ENCODE measurements at regions not wholly inside any gene's neighbourhood (a gene's known extent, or its start where the extent isn't known, plus 50 kb on each side); places are given as distances from the start of the nearest gene placed in this dataset.

- Histone ChIP-seq H3K14ac (ENCODE audit: insufficient read depth, low read length) (no peak overlapping the region), H3K56ac (ENCODE audit: insufficient read length, low read depth, low read length) (no peak overlapping the region), H3K79me1 (ENCODE audit: insufficient read depth, low read depth, low read length, poor library complexity, severe bottlenecking) (no peaks in the 10 kb centered on the region), H2AK5ac (ENCODE audit: insufficient read length, low read length) (no peak overlapping the region), H3K27me3 (ENCODE audit: insufficient read depth, low read length) (no peaks in the 10 kb centered on the region), H4K20me1 (ENCODE audit: control insufficient read depth, insufficient read depth, insufficient read length) (no peaks in the 10 kb centered on the region), H3K79me2 (ENCODE audit: insufficient read depth, low read length) (no peaks in the 10 kb centered on the region), H4K8ac (replicated peaks; ENCODE audit: insufficient read length, low read depth, low read length) (no peak overlapping the region), H3K23ac (ENCODE audit: insufficient read length, low read depth, low read length) (no peak overlapping the region), H3K9ac (ENCODE audit: extremely low read depth, insufficient read length, low read length) (no peak overlapping the region), H2BK120ac (ENCODE audit: low read depth, low read length, poor library complexity, severe bottlenecking) (no peak overlapping the region), H2AFZ (ENCODE audit: low read length) (no peak overlapping the region), H3K4me2 (ENCODE audit: insufficient read depth, insufficient read length, low read length) (no peak overlapping the region), H2BK12ac (ENCODE audit: insufficient read length, low read depth, low read length) (no peak overlapping the region), H4K5ac (ENCODE audit: insufficient read length, low read depth, low read length) (no peak overlapping the region), H2BK20ac (ENCODE audit: low read depth, low read length, poor library complexity, severe bottlenecking) (no peak overlapping the region), H2BK5ac (ENCODE audit: insufficient read length, low read length) (no peak overlapping the region), H4K91ac (ENCODE audit: insufficient read length, low read depth, low read length) (no peak overlapping the region), H3K18ac (ENCODE audit: insufficient read length, low read depth, low read length) (no peak overlapping the region), H3T11ph (ENCODE audit: low read length) (no peak overlapping the region), H3K9me3 (ENCODE audit: control insufficient read depth, low read depth, low read length) (no peaks in the 10 kb centered on the region), H3K4ac (ENCODE audit: low read depth, low read length) (no peak overlapping the region), H3K23me2 (ENCODE audit: insufficient read length, low read depth, low read length, poor library complexity, severe bottlenecking) (no peaks in the 10 kb centered on the region), H3K27ac (ENCODE audit: insufficient read length, low read depth, low read length) (no peak overlapping the region), H3K4me1 (ENCODE audit: insufficient read depth, low read length) (no peaks in the 10 kb centered on the region), H2BK15ac (ENCODE audit: low read depth, low read length) (no peak overlapping the region)
- Mint-ChIP-seq H3K36me3 (ENCODE audit: insufficient read depth in 1 of 3, low read depth in 3 of 3) (no peaks in the 10 kb centered on the region; a peak in 1 of 7 replicates), H3K4me1 (no peaks in the 10 kb centered on the region), H3K27ac (no peak overlapping the region), H3K27me3 (ENCODE audit: low read depth) (no peaks in the 10 kb centered on the region), H3K9me3 (no peaks in the 10 kb centered on the region; a peak in 1 of 5 replicates), H3K4me3 (no peak overlapping the region)
- DNase-seq = no peak
- no peak for TF ChIP-seq CTCF (conservative IDR thresholded peaks at IDR 0.05)
Observed at GRCh38 chr2:220473611-220474010, 846.2 kb downstream of the SLC4A3 start.
